Right atrium auricular region (tissue), 2 donors: ENCODE measurements at regions not wholly inside any gene's neighbourhood (a gene's known extent, or its start where the extent isn't known, plus 50 kb on each side); places are given as distances from the start of the nearest gene placed in this dataset.
"Not testable (repeated sequence)": the region's sequence is repeated elsewhere in the genome, so short reads cannot be mapped to it uniquely, and the experiment has no call there.

Experiments used
- DNase-seq: peaks from one replicate; pipeline ENCODE4 v3.0.0-alpha.2; 2019; ENCODE audit warnings: low spot score
- H3K27ac ChIP-seq, 2 donors: fragments of 200-600 bp; sonication (generic); 1 replicate in 1 of 2; 2 replicates in 1 of 2; pipeline ENCODE4 v1.5.1; 2016 to 2019
- H3K27me3 ChIP-seq, 2 donors: fragments of 200-600 bp; sonication (generic); one replicate each; pipeline versions ENCODE4 v1.5.1 to v1.6.0; 2017 to 2019
- H3K36me3 ChIP-seq: fragments of 200-600 bp; sonication (generic); one replicate; pipeline ENCODE4 v1.5.1; 2016
- H3K4me1 ChIP-seq, 2 donors: fragments of 200-600 bp; sonication (generic); one replicate each; pipeline versions ENCODE4 v1.5.1 to v1.6.0; 2017 to 2019
- H3K4me3 ChIP-seq, 2 donors: fragments of 200-600 bp; sonication (generic); 1 replicate in 1 of 2; 2 replicates in 1 of 2; pipeline ENCODE4 v1.5.1; 2017 to 2019; ENCODE audit warnings: mild to moderate bottlenecking in 1 of 2, moderate library complexity in 1 of 2
- H3K9me3 ChIP-seq, 2 donors: fragments of 200-600 bp; sonication (generic); one replicate each; pipeline ENCODE4 v1.5.1; 2019
- TF ChIP-seq, protein P1 (sequence below), 2 donors: fragments of 200-600 bp; sonication (generic); IDR thresholded peaks; one replicate each; pipeline ENCODE4 v1.5.1; 2019; ENCODE audit warnings: antibody characterized with exemption in 2 of 2

GRCh38 chr1:157197906-157198435 lies 59.8 kb upstream of the ETV3 start:
- Histone ChIP-seq H3K9me3 (no peaks in the 10 kb centered on the region), H3K27me3 (peaks cover 0 to 9% of the 10 kb centered on the region in 2 donors), H3K4me3 (no peak overlapping the region), H3K27ac (no peak overlapping the region), H3K4me1 (peaks cover 0 to 5% of the 10 kb centered on the region in 2 donors), H3K36me3 (no peaks in the 10 kb centered on the region)
- DNase-seq: no peak
- TF ChIP-seq, protein P1, sequence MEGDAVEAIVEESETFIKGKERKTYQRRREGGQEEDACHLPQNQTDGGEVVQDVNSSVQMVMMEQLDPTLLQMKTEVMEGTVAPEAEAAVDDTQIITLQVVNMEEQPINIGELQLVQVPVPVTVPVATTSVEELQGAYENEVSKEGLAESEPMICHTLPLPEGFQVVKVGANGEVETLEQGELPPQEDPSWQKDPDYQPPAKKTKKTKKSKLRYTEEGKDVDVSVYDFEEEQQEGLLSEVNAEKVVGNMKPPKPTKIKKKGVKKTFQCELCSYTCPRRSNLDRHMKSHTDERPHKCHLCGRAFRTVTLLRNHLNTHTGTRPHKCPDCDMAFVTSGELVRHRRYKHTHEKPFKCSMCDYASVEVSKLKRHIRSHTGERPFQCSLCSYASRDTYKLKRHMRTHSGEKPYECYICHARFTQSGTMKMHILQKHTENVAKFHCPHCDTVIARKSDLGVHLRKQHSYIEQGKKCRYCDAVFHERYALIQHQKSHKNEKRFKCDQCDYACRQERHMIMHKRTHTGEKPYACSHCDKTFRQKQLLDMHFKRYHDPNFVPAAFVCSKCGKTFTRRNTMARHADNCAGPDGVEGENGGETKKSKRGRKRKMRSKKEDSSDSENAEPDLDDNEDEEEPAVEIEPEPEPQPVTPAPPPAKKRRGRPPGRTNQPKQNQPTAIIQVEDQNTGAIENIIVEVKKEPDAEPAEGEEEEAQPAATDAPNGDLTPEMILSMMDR (IDR thresholded peaks at IDR 0.05): no peak

DNA sequence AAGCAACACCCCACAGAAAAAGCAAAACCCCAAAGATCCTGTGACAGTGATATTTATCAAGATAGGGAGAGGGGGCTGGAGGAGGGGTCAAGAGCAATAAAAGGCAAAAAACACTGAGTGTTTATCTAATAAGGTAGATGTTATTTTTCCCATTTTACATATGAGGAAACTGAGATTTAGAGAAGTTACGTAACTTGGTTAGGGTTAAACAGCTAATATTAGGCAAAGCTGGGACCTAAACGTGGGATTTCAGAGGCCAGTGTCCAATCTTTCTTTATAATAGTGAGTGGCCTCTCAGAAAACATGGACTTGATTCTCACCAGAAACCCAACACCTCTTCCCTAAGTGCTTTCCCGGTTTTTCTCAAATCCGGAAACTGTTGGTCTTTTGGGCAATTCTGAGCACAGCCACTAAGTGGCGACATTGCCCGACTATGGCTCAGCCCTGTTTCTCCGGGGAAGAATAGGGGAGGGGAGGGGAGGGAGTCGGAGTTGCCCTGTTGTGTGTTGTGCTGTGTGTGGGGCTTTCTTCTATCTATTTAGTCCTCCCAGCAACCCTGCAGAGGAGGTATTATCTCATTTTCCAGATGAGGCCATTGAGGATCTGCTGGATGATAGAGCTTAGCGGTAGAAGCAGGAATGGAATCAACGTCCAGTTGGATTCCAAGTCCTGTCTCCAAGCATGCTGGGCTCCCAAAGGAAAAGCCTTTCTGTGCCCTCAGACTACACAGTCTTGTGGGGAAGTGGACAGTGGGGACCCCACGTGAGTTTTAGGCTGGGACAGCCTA lies 58.7 kb upstream of the ETV3 start:
- not testable (repeated sequence) for H3K27ac ChIP-seq, H3K4me1 ChIP-seq, H3K36me3 ChIP-seq, DNase-seq, H3K4me3 ChIP-seq, H3K27me3 ChIP-seq, H3K9me3 ChIP-seq
- TF ChIP-seq, protein P1 (IDR thresholded peaks at IDR 0.05): peak in 1 of 2 donors; percentile 52

DNA sequence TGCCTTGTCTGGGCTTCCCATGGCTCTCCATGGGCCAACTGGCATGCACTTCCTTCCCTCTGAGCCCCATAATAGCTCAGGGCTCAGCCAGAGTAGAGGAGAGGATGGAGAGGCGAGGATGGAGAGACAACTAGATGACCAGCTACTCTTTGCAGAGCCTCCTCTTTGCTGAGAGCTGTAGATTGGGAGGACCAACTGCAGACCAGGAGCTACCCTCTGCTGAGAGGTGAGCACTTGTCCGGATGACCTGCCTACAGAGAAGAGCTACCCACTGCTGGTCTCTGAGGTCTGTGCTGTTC lies 58.0 kb upstream of the ETV3 start:
- peak; percentile 18 for DNase-seq
- Histone ChIP-seq H3K36me3 (no peaks in the 10 kb centered on the region), H3K4me1 (peaks cover 0 to 5% of the 10 kb centered on the region in 2 donors), H3K27me3 (peaks cover 0 to 9% of the 10 kb centered on the region in 2 donors), H3K4me3 (no peak overlapping the region), H3K9me3 (no peaks in the 10 kb centered on the region), H3K27ac (no peak overlapping the region)
- TF ChIP-seq, protein P1 (IDR thresholded peaks at IDR 0.05): no peak

GRCh38 chr1:157195521-157196244 lies 57.5 kb upstream of the ETV3 start:
- TF ChIP-seq, protein P1 (IDR thresholded peaks at IDR 0.05): no peak

GRCh38 chr1:157194731-157195520 lies 56.7 kb upstream of the ETV3 start:
- peaks cover 0 to 9% of the 10 kb centered on the region in 2 donors for H3K27me3 ChIP-seq
- TF ChIP-seq, protein P1 (IDR thresholded peaks at IDR 0.05): no peak
- peaks cover 0 to 5% of the 10 kb centered on the region in 2 donors for H3K4me1 ChIP-seq
- no peak overlapping the region for H3K27ac ChIP-seq
- DNase-seq: peak; percentile 21
- no peaks in the 10 kb centered on the region for H3K9me3 ChIP-seq
- H3K36me3 ChIP-seq: no peaks in the 10 kb centered on the region
- H3K4me3 ChIP-seq: peak overlapping the region in 1 of 2 donors; percentile 21

More at GRCh38 chr1:157195521-157196244, 57.5 kb upstream of the ETV3 start:
- peaks cover 0 to 9% of the 10 kb centered on the region in 2 donors for H3K27me3 ChIP-seq
- DNase-seq: peak; percentile 43
- no peaks in the 10 kb centered on the region for H3K36me3 ChIP-seq
- H3K27ac ChIP-seq: no peak overlapping the region
- H3K9me3 ChIP-seq: no peaks in the 10 kb centered on the region
- peaks cover 0 to 5% of the 10 kb centered on the region in 2 donors for H3K4me1 ChIP-seq
- no peak overlapping the region for H3K4me3 ChIP-seq
